Thyroid gland (tissue), 4 donors: ENCODE measurements at regions not wholly inside any gene's neighbourhood (a gene's known extent, or its start where the extent isn't known, plus 50 kb on each side); places are given as distances from the start of the nearest gene placed in this dataset.

ENCODE experiments used
- DNase-seq, 2 donors: peaks; one replicate each; pipeline ENCODE4 v3.0.0-alpha.2; 2019
- H3K27ac ChIP-seq, 3 donors: fragments of 200-600 bp; sonication (generic); 1 replicate in 2 of 3; 2 replicates in 1 of 3; pipeline ENCODE4 v1.5.1; 2016 to 2019; ENCODE audit warnings: mild to moderate bottlenecking in 1 of 3, moderate library complexity in 1 of 3
- H3K27me3 ChIP-seq: fragments of 200-600 bp; sonication (generic); one replicate; pipeline ENCODE4 v1.5.1; 2019
- H3K36me3 ChIP-seq, 2 donors: fragments of 200-600 bp; sonication (generic); one replicate each; pipeline ENCODE4 v1.5.1; 2016 to 2019
- H3K4me1 ChIP-seq, 2 donors: fragments of 200-600 bp; sonication (generic); one replicate each; pipeline ENCODE4 v1.5.1; 2017 to 2019
- H3K4me3 ChIP-seq, 3 donors: fragments of 200-600 bp; sonication (generic); replicated peaks in 1 of 3; 1 replicate in 2 of 3; 2 replicates in 1 of 3; pipeline ENCODE4 v1.5.1; 2016; ENCODE audit warnings: mild to moderate bottlenecking in 1 of 3
- H3K9me3 ChIP-seq: fragments of 200-600 bp; sonication (generic); one replicate; pipeline ENCODE4 v1.5.1; 2017
- POLR2A ChIP-seq, 2 donors: fragments of 450-650 bp; IDR thresholded peaks; one replicate each; pipeline ENCODE4 v1.6.1; 2017; ENCODE audit warnings: antibody characterized with exemption in 2 of 2, mild to moderate bottlenecking in 2 of 2, moderate library complexity in 1 of 2
- WGBS, 2 donors: methylation state at CpG; one replicate each; pipeline ENCODE4 v1.1.5; 2017; 5-methylcytosine and 5-hydroxymethylcytosine counted together
- intact Hi-C: fragments of 100-400 bp; cut with DNase I; formaldehyde crosslinking; loops from one replicate; pipeline ENCODE4 v1.15.1; 2023
- TF ChIP-seq, protein P1 (sequence below), 6 experiments: fragments of 200-600 bp in 3 of 6; fragments of 450-650 bp in 3 of 6; sonication (generic) in 3 of 6; IDR thresholded peaks; one replicate each; pipeline ENCODE4 v1.5.1; 2016 to 2019; ENCODE audit warnings: antibody characterized with exemption in 6 of 6, mild to moderate bottlenecking in 2 of 6, inconsistent platforms in 1 of 6, moderate library complexity in 1 of 6

DNA sequence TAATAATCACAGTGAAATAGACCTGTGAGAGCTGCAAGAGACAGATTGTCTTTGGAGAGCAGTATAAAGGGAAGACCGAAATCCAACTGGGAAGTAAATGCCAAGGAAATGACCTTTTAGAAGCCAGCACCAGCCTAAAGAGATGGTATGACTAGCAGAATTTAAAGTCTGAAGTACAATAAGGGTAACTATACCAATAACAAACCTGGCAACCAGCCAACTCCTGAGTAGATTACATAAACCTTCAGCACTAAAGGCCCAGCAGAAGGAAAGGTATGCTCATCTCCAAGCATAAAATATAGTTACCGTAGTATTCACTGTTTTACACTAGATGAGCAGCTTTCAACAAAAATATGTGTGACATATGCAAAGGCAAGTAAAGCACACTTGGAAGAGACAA is 155.1 kb upstream of the SATB1 start:
- Histone ChIP-seq H3K27me3 (no peaks in the 10 kb centered on the region), H3K4me1 (no peaks in the 10 kb centered on the region), H3K27ac (no peak overlapping the region), H3K4me3 (no peak overlapping the region), H3K36me3 (no peaks in the 10 kb centered on the region), H3K9me3 (no peaks in the 10 kb centered on the region)
- TF ChIP-seq, protein P1, sequence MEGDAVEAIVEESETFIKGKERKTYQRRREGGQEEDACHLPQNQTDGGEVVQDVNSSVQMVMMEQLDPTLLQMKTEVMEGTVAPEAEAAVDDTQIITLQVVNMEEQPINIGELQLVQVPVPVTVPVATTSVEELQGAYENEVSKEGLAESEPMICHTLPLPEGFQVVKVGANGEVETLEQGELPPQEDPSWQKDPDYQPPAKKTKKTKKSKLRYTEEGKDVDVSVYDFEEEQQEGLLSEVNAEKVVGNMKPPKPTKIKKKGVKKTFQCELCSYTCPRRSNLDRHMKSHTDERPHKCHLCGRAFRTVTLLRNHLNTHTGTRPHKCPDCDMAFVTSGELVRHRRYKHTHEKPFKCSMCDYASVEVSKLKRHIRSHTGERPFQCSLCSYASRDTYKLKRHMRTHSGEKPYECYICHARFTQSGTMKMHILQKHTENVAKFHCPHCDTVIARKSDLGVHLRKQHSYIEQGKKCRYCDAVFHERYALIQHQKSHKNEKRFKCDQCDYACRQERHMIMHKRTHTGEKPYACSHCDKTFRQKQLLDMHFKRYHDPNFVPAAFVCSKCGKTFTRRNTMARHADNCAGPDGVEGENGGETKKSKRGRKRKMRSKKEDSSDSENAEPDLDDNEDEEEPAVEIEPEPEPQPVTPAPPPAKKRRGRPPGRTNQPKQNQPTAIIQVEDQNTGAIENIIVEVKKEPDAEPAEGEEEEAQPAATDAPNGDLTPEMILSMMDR (IDR thresholded peaks at IDR 0.05), result no peak
- TF ChIP-seq POLR2A (IDR thresholded peaks at IDR 0.05), result no peak
- DNase-seq, result no peak
- 53 to 61% methylated on average over 2 of the region's 2 CpGs for WGBS, 2 donors
- intact Hi-C loops, result no loop called here

DNA sequence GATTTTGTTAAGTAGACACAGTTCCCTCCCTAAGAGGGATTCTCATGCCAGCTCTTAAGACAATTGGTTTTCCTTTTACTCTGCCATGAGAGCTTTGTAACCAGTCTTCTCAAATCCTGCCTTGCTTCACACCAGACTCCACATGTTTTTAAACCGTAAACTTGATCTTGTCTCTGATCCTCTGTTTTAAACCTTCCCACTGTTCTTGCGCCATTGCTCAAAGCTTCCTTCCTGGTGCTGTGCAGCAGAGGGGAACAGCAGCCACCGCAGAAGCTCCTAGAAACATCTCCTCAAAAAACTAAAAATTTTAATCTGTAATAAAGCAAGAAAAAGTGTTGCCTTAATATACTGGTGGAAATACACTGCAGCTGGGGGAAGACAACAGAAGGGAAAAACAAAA is 154.5 kb upstream of the SATB1 start:
- WGBS, 2 donors, result 39 to 40% methylated on average over 3 of the region's 3 CpGs
- Histone ChIP-seq H3K9me3 (no peaks in the 10 kb centered on the region), H3K4me1 (no peaks in the 10 kb centered on the region), H3K4me3 (no peak overlapping the region), H3K36me3 (no peaks in the 10 kb centered on the region), H3K27me3 (no peaks in the 10 kb centered on the region), H3K27ac (no peak overlapping the region)
- TF ChIP-seq POLR2A (IDR thresholded peaks at IDR 0.05), result no peak
- TF ChIP-seq, protein P1 (IDR thresholded peaks at IDR 0.05), result no peak
- intact Hi-C loops, result no loop called here
- no peak for DNase-seq

DNA sequence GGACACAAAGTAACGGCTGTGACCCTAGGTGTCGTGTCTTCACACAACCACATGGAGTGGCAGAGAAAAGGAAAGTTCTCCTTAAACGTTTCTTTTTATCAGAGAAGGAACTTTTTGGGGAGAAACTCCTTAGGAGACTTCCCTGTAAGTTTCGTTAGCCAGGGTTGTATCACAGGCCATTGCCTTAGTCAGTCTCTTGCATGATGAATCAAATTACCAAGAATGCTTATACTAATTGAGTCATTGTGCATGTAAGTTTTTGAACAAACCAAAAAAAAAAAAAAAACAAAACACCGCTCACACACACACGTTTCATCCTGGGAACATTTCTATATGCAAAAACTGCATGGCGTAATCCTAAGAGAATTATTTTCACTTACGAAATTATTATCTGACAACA is 150.4 kb upstream of the SATB1 start:
- WGBS, 2 donors, result 82 to 89% methylated on average over 8 of the region's 8 CpGs
- TF ChIP-seq, protein P1 (IDR thresholded peaks at IDR 0.05), result no peak
- TF ChIP-seq POLR2A (IDR thresholded peaks at IDR 0.05), result no peak

DNA sequence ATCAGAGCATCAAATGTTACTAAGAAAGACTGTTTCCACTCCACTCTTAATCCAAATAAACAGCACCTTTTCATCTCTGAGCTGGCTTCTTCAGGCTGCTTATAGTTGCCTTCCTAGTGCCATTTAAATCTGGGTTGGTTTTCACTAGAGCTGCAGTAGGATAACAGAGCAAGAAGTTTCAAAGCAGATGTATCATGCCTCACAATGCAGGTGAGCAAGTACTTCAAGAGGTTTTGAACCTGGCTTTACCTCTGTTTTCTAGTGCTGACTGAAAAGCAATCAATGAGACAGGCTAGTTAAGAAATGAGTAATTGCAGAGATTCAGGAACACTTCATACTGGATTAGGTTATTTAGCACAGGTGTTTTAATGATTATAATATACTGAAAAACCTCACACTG is 147.7 kb upstream of the SATB1 start:
- intact Hi-C loops, result no loop called here
- H3K27ac ChIP-seq, result no peak overlapping the region
- H3K36me3 ChIP-seq, result no peaks in the 10 kb centered on the region
- H3K4me3 ChIP-seq, result no peak overlapping the region
- H3K4me1 ChIP-seq, result no peaks in the 10 kb centered on the region
- no peak for DNase-seq
- H3K27me3 ChIP-seq, result no peaks in the 10 kb centered on the region
- TF ChIP-seq, protein P1 (IDR thresholded peaks at IDR 0.05), result no peak
- TF ChIP-seq POLR2A (IDR thresholded peaks at IDR 0.05), result no peak
- no peaks in the 10 kb centered on the region for H3K9me3 ChIP-seq

More for the DNA sequence above, 150.4 kb upstream of the SATB1 start:
- Histone ChIP-seq H3K27me3 (no peaks in the 10 kb centered on the region), H3K36me3 (no peaks in the 10 kb centered on the region), H3K9me3 (no peaks in the 10 kb centered on the region), H3K27ac (no peak overlapping the region), H3K4me3 (no peak overlapping the region), H3K4me1 (no peaks in the 10 kb centered on the region)
- intact Hi-C loops, result no loop called here
- no peak for DNase-seq

DNA sequence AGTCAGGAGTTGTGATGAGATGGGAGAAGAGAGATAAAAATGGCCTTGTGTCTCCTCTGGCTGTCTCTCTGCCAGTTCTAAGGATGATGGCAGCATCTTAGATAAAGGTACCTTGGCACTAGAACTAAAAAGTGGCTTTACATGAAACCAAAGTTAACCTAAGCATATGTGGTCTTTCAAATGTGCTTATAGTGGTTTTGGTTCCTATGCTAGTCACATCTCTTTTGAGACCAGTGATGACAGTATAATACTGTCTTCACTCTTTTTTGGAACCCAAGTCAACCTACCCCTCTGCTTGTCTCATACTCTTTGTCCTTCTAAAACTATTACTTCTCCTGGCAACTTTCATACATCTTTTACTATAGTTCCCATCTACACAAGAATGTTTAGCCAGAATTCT is 142.2 kb upstream of the SATB1 start:
- Histone ChIP-seq H3K4me3 (no peak overlapping the region), H3K4me1 (no peaks in the 10 kb centered on the region), H3K27me3 (no peaks in the 10 kb centered on the region), H3K9me3 (no peaks in the 10 kb centered on the region), H3K27ac (no peak overlapping the region), H3K36me3 (no peaks in the 10 kb centered on the region)
- TF ChIP-seq, protein P1 (IDR thresholded peaks at IDR 0.05), result no peak
- TF ChIP-seq POLR2A (IDR thresholded peaks at IDR 0.05), result no peak
- intact Hi-C loops, result no loop called here
- DNase-seq, result no peak
